Right lung (tissue), 2 donors: ENCODE measurements at regions not wholly inside any gene's neighbourhood (a gene's known extent, or its start where the extent isn't known, plus 50 kb on each side); places are given as distances from the start of the nearest gene placed in this dataset.

Experiments used
- DNase-seq, 2 donors: peaks; one replicate each; pipeline ENCODE4 v3.0.0-alpha.2; 2013

DNA sequence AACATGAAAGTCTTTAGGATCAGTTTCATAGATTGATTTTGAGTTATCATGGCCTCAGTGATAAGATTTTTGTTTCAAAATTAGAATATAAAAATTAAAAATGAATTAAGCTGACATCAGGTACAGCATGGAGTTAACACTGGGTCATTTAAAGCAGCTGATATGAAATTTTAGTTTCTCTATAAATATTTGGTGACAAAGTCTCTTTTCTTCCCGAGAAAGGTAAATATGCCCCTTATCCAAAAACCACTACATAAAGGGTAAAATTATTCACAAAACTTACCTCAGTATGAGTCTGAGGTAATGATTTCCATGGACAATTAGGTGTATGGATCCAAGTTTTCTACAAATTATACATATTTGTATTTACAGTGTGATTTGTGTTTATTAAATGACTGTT is 121.5 kb upstream of the PJA2 start:
- no peak for DNase-seq

DNA sequence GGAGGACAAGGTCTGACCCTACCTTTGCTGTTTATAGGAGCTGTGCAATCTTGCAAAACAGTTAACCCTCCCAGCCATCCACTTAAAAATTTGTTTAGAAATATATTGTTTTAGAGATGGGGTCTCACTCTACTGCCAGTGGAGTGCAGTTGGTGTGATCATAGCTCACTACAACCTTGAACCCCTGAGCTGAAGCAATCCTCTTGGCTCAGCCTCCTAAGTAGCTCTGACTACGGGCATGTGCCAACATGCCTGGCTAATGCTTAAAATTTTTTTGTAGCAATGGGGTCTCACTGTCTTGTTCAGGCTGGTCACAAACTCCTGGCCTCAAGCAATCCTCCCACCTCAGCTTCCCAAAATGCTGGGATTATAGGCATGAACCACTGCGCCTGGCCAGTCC is 120.2 kb upstream of the PJA2 start:
- DNase-seq, result no peak

DNA sequence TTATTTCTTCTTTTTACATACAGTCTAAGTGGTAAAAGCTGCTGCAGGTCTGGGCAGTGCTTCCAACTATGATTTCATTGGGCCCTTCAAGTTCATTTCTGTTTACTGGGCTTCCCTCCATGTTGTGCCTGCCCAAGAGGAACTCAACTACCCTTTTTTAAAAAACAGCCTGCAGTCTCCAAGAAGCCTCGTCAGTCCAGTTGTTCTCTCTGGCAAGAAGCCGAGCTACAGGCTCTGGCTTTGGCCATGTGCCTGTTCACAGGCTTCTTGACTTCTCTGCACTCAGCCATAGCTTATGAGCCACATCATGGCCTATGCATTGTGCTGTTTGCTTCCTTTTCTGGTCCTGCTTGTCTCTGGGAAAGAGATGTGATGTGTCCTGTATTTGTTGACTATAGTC is 119.7 kb upstream of the PJA2 start:
- peak; percentile 51 to 60 for DNase-seq

DNA sequence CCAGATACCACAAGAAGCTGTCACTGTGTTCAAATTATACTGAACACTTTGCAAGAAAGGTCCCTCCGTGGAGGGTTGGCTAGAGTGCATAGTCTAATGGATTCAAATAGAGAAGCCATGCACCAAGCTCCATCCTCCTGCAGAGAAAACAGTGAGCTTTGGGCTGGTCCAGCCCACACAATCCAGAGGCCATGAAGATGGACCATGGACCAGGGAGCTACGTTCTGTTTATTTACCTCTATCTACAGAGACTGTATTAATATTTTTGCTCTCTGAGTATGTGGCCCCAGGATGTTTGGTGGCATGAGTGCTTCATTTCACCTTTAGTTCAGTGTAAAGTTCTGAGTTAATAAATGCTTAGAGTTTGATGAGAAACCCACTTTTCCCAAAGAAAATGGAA is 114.8 kb upstream of the PJA2 start:
- no peak for DNase-seq

DNA sequence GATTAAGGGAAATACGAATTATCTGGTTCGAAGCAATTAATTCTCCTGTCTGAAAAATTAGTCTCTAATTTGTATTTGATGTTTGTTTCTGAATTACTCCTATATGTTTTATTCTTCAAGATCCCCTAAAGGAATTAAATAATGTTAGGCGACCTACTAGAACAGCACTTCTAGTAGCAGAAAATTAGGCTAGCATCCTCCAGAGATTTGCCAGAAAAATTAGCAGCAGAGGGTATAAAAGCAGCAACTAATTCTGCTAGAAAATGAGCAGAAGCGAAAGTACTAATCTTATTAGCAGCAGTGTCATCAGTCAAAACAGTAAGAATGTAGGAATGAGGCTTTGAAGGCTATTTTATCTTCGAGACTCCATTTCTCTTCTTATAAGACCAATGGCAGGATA is 114.3 kb upstream of the PJA2 start:
- no peak for DNase-seq

DNA sequence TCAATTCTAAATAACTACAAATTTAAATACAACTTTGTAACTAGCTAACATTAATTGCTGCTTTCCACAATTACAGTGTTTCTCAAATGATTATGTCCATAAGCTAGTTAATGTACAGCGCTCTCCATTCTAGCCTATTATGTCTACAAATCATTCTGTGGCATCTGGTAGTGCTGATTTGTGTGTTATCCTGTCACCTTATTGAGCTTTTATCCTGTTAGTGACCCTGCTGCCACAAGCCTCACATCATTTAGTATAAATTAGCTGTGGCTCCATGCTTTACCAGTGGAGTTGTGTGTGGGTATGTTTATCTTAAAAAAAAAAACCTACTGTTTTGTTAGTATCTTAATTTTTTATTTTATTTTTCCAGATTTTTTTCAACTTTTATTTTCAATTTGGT is 112.6 kb upstream of the PJA2 start:
- DNase-seq, result no peak

DNA sequence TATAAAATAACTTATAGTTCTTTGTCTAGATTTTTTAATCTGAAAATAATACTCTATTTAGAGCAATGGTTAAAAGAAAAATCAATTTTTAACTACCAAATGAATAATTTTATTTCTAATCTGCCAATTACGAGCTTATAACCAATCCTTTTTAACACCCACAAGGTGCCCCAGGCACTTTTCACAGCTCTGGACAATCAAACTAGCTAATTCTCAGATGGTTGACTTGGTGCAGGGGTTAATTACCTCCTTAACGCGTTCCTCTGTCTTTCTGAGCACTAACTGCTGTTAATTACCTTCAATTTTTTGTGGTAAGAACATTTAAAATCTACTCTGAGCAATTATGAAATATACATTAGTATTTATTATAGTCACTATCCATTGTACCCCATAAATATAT is 109.6 kb upstream of the PJA2 start:
- DNase-seq, result no peak

DNA sequence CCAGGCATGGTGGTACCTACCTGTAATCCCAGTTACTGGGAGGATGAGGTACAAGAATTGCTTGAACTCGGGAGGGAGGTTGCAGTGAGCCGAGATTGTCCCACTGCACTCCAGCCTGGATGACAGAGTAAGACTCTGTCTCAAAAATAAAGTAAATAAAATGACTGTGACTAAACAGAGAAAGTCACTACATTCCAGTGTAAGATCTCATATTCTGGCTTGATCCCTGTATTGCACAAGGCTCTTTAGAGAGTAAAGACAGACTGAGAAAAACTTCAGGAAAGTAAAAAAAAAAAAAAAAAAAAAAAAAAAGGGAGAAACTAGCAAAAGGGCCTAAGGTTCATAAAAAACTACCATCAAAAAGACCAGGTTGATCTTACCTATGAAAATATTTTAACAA is 106.6 kb upstream of the PJA2 start:
- DNase-seq, result no peak

DNA sequence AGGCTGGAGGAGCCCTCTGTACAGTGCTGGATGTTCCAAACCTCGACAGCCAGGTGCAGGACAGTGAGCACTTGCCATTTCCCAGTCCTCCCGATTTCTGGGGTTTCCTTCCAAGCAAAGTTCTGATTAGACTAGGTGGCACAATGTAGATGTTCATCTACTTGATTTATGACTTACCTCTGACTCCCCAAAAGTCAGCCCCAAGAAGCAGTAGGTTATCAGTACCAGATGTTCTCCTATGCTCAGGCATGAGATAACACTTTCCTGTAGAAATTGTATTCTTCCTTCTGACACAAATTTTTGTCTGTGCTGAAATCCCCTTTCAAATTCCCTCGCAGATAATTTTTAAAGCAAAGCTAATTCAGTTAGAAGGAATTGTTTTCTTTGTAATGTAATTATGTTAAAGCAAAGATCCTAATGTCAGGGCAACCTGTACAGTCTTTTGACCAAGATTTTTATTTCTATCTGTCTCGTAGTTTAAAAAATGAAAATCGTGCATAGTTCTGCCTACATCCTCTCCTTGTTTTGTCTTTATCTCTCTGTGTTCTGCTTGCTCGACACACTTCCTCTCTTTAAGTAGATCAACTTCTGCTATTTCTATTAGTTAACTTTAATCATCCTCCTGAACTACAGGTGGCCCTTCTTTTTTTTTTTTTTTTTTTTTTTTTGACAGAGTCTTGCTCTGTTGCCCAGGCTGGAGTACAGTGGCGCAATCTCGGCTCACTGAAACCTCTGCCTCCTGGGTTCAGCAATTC is 102.4 kb upstream of the PJA2 start:
- DNase-seq, result no peak

DNA sequence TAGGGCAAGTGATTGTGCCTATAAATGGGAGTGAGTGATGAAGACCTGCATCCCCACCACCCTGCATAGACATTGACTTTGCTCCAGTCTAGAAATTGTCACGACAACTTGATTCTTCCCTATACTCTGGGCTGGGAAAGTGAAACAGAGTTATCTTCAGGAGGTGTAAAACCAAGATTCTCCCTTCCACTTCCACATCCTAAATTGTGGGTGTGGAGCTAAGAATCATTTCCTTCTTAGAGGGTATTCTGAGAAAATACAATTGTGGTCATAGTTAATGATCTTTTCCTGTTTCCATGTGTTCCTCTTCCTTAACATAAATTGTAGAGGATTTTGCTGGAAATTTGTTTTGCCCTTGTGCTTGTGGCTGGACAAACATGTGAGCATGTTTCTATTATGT is 96.8 kb upstream of the PJA2 start:
- DNase-seq, result no peak

DNA sequence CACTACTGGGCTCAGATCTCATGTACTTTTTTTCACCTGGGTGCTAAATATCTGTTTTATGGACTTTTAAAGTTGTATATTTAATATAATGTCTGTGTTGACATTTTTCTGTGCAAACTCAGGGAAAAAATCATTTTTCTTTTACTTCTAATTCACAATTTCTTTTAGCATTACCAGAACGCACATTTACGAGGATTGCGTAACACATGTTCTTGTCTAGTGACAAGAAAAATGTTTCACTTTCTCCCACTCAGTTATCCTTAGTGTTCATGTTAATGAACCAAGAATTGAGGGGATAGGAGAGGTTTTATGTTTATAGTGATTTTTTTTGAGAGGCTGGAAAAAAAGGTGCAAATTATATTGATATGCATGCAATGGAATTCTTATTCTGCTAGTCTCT is 86.3 kb upstream of the PJA2 start:
- DNase-seq, result no peak

DNA sequence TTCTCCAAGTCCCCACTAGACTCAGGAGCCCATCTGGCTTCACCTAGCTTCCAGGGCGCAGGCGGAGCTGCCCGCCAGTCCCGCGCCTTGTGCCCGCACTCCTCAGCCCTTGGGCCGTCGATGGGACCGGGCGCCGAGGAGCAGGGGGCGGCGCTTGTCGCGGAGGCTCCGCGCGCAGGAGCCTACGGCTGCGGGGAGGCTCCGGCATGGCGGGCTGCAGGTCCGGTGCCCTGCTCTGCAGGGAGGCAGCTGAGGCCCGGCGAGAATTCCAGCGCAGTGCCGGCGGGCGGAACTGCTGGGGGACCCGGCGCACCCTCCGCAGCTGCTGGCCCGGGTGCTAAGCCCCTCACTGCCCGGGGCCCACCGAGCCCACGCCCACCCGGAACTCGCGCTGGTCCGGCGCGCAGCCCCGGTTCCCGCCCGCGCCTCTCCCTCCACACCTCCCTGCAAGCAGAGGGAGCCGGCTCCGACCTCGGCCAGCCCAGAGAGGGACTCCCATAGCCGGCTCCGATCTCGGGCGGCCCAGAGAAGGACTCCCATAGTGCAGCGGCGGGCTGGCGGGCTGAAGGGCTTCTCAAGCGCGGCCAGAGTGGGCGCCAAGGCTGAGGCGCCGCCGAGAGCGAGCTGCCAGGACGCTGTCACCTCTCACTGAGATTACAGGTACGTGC is 78.1 kb upstream of the PJA2 start:
- no peak for DNase-seq

DNA sequence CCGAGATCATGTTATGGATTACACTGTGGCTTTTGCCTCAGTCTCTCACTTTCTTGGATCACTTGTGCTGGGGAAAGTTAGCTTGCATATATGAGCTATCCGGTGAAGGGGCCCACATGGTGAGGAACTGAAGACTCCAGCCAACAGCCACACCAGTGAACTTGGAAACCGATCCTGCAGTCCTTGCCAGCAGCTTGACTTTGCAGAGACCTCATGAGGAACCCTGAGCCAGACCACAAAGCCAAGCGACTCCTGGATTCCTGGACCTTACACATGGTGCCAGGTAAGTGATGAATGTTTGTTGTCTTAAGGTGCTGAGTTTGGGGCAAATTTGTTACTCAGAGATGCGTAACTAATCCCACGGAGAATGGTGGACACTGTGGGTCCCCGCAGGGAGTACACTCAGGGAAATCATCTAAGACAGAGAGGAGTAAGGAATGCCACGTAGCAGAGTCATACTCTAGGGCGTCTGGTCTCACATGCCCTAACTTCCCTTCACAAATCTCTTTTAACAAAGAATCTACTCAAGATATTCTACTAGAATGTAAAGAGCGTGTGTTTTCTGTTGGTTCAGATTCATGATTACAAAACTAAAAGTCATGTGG is 76.5 kb upstream of the PJA2 start:
- DNase-seq, result peak; percentile 55 to 67

DNA sequence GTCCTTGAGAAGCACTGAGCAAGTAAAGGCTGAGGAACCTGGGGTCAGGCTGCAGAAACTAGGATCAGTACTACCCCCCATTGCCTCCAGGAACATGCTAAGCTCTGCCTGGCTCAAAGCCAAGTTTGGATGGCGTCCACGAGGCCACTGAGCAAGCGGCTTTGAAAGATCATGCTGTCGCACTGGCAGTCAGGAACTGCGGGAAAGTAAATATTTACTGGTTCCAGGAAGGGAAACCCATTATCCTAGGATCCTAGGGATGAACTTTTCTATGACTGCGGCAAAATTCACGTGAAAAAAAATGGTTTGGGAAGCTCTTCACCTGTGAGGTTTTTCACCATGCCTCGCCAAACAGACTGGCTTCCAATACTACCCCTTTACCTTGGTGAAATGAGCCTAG is 75.3 kb upstream of the PJA2 start:
- DNase-seq, result peak; percentile 86 to 88

DNA sequence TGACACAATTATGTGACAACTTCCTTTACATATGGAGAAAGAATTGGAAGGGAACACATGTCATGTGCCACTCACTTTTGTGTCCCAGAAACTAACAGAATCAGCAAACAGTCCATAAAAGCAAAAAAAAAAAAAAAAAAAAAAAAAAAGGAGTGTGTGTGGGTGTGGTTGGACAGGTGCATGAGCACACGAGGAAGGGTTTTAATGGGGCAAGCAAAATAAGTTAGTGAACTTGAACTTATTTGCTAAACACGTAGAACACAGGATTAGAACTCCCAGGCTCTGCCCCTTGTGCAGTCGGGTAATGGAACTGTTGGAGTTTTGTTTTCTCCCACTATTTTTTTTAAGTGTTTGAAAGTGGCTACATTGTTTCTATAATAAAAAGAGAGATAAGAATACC is 74.8 kb upstream of the PJA2 start:
- no peak for DNase-seq

DNA sequence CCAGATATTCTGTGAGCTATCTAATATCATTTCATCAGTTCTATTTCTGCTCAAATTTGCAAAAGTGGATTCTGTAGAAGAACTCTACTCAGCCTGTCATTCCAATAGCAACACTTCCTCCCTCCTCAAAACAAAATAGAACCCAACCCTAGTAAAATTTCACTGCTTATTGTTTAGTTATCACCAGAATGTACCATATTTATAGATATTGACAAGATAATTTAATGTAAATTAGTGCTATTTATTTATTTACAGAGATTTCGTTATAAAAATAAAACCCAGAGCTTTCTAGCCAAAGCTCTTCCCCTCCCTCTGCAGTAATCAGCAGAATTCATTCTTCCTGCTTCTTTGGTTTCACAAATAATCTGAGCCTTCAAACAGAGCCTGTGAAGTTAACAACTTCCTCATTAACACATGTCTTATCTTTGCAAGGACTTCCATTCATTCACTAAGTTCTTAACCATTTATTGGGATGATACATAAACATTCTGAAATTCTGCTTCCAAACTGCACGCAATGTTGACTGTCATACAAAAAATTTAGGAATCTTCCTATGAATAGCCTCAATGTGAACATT is 73.7 kb upstream of the PJA2 start:
- DNase-seq, result no peak

DNA sequence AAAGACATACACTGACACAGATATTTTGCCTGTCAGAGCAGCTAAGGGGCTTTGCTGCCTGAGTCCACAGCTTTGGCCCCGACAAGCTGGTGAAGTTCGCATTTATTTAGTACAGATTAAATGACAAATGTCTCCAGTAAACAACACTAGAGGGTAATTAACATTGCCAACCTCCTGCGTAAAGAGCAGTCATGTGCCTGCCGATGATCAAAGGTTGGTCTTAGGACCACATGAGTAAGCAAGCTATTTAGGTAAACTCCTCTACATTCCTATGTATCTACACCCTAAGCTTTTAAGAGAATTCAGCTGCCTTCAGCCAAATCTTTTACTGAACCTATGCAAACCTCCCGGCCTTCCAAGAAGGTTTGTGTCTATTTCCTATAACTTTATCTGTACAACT is 73.0 kb upstream of the PJA2 start:
- DNase-seq, result no peak

DNA sequence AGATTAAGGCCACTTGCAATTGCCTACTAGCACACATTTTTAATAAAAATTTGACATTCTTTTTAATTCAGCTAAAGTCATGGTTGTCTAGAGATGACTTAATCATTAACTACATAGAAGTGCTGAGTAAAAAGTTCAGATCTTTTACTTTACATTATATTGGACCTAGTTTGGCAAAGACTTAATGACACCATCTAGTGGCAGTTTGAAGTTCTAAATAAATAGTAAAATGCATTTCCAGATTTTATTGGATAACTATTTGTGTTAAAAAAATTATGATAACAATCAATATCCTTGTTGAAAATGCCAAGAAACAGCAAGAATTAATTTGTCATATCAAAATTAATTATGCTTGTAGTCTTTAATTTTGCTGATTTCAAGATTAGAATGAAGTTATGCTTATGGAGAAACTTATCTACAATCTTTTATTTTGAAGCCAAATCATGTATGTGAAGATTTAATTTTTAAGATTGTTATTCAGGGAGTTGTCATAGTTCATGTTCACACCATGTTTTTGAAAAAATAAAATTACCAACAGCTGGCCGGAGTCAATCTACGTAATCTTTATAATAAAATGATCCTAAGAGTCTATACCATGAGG is 69.6 kb upstream of the PJA2 start:
- DNase-seq, result no peak

DNA sequence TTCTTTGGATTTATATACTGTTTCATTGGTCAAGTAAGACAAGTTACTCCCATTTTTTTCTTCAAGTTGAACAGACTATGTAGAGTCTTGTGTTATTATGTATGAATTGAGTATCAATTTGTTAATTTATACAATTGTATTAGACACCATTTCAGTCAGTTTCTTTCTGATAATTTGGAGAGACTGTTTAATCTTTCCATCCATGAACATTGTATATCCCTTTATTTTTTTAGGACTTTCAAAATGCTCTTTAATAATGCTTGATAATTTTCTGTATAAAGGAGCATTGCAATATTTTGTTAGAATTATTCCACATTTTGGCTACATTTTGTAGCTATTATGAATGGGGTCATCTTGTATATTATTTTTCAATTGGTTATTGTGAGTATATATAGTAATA is 69.1 kb upstream of the PJA2 start:
- no peak for DNase-seq

DNA sequence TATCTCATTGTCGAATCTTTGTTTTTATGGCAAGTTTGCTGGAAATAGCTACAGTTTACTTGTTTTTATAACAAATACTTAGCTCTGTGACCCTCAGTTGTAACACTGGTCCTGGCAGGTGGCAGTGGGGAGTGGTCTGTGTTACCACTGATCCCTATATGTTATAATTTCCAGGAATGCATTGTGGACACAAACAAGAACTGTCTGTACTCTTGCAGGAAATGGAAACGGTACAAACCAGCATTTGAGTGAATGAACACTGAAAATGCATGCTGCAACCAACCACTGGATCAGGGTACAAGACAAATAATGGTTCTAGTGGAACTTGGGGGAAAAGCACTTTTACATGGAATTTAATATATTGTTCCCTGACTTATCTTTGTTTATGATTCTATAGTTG is 66.5 kb upstream of the PJA2 start:
- DNase-seq, result no peak

DNA sequence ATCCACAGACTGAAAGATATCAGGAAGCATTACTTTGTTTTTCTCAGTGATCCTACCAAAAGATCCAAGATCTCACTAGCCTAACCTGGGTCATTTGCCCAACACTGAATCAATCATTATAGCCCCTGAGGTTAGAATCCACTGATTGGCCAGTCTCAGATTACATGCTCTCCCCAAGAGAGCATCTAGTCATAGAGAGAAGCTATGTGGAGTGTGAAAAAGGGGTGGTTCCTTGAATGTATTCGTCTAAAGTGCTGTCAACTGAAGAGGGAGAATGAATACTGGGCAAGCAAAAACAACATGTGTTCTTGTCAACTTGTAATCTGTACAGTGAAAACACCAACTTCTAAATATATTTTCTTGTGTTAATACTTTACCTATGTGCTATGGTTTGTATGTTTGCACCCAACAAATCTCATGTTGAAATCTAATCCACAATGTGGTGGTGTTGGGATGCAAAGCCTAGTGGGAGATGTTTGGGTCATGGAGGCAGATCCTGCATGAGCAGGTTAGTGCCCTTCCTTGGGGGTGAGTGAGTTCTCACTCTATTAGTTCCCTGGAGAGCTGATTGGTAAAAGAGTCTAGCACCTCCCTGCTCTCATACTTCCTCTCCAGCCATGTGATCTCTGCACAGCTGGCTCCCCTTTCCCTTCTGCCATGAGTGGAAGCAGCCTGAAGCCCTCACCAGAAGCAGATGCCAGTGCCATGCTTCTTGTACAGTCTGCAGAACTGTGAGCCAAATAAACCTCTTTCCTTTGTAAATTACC is 60.3 kb upstream of the PJA2 start:
- DNase-seq, result no peak
